ENCODE measurements at regions not wholly inside any gene's neighbourhood (a gene's known extent, or its start where the extent isn't known, plus 50 kb on each side); places are given as distances from the start of the nearest gene placed in this dataset.
"Not testable (repeated sequence)": the region's sequence is repeated elsewhere in the genome, so short reads cannot be mapped to it uniquely, and the experiment has no call there.

DNA sequence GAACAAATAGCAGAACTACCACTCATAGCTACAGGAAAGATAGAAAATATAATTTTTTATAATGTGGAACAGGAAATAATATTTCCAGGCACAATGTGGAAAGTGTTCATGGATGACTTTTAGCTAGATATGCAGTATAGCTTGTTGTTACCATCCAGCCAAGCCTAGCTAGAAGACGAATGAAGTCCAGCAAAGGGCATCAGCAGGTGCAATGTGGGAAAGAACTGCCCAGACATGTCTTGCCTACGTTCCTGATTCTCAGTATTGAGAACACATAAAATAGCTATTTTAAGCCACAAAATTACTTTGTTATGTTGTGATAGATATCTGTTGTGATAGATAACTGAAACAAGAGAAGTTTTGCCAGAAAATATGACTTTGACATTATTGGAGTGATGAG is 1690.0 kb upstream of the LRRTM3 start:
- ChIA-PET POLR2A (ENCODE audit: low non-redundant PET) (no interaction called here), CTCF (interaction anchor here (0.5 to 0.7 kb wide), 3 partner anchors 337 to 1615 kb away, joined by 3 to 4 read pairs (median 3); no protein-coding TSS in a partner anchor)
- DNase-seq (ENCODE audit: low spot score) = no peak
- no peak overlapping the region for H3K27ac ChIP-seq
- TF ChIP-seq, protein P1, sequence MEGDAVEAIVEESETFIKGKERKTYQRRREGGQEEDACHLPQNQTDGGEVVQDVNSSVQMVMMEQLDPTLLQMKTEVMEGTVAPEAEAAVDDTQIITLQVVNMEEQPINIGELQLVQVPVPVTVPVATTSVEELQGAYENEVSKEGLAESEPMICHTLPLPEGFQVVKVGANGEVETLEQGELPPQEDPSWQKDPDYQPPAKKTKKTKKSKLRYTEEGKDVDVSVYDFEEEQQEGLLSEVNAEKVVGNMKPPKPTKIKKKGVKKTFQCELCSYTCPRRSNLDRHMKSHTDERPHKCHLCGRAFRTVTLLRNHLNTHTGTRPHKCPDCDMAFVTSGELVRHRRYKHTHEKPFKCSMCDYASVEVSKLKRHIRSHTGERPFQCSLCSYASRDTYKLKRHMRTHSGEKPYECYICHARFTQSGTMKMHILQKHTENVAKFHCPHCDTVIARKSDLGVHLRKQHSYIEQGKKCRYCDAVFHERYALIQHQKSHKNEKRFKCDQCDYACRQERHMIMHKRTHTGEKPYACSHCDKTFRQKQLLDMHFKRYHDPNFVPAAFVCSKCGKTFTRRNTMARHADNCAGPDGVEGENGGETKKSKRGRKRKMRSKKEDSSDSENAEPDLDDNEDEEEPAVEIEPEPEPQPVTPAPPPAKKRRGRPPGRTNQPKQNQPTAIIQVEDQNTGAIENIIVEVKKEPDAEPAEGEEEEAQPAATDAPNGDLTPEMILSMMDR (conservative IDR thresholded peaks at IDR 0.05; ENCODE audit: low read depth) = no peak

DNA sequence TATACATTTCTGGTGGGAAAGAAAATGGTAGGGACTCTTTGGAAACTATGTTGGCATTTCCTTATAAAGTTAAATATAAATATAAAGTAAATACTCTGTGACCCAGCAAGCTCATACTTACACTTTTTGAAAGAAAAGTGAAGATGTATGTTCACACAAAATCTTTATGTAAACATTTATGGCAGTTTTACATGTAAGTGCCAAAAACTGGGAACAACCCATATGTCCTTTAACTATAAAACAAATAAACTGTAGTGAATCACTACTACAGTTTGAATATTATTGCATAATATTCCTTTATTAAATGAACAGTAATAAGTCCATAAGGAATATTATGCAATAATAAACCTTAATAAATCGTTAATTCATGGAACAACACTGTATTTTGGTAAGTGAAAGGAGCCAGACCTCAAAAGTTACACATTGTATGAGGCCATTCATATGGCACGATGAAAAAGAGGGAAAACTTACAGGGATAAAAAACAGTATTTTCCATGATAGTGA is 1660.3 kb upstream of the LRRTM3 start:
- no peak overlapping the region for H3K27ac ChIP-seq
- ChIA-PET POLR2A (ENCODE audit: low non-redundant PET) (no interaction called here), CTCF (no interaction called here)
- TF ChIP-seq, protein P1 (conservative IDR thresholded peaks at IDR 0.05; ENCODE audit: low read depth) = no peak
- DNase-seq (ENCODE audit: low spot score) = no peak

DNA sequence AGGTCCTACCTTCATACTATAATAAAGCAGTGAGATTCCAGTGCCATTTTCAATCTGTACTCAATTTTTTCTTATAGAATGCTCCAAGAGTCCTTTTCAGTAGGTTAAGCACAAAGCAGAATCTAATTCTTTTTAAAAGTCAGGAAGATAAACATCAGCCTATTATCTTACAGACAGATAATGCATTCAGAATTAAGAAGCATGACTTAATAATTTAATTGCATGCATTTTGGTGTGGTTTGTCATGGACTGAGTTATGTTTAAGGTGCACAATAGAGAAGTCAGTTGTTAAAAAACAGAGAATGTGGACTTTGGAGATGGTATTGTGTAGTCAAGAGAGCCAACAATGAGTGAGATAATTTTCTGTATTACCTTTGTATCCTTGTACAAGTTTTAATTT is 1656.3 kb upstream of the LRRTM3 start:
- H3K27ac ChIP-seq; DNase-seq (ENCODE audit: low spot score); CTCF ChIA-PET; POLR2A ChIA-PET (ENCODE audit: low non-redundant PET): not testable (repeated sequence)

DNA sequence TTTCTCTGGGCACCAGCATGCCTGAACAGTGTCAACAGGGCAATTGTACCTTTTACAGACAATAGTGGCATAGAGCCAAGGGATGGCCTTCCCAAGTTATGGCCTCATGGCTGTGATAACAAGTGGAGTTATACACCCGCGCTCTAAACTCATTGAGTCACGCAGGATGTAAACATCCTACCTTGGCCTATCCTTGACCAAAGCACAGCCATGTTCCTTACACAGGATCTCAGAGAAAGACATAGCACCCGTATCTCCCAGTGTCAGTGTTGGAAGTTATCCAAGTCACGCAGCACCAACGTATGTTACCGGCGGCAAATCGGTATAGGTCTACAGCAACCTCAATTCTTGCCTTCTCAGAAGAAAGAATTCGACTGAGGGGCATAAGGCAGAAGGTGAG is 1654.9 kb upstream of the LRRTM3 start:
- POLR2A ChIA-PET (ENCODE audit: low non-redundant PET) = no interaction called here
- H3K27ac ChIP-seq = no peak overlapping the region
- CTCF ChIA-PET = no interaction called here
- TF ChIP-seq, protein P1 (conservative IDR thresholded peaks at IDR 0.05; ENCODE audit: low read depth) = no peak
- no peak for DNase-seq (ENCODE audit: low spot score)

DNA sequence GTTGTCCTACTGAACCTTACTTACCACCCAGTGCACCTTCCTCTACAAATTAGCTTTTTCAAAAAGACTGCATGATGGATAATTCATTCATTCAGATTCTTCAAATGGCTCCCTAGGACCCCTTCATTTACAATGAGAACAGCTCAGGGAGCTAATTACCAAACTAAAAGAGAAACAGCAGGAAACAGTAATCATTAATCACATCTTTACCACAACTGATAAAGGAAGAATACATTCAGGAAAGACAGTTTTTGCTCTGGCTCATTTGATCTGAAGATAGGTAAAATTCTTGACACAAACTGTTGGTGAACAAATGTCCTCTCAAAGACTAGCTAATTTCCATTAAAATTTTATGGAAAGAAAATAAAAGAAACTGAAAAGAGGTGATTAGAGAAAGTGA is 1652.7 kb upstream of the LRRTM3 start:
- ChIA-PET CTCF (interaction anchor here (0.6 kb wide), 1 partner anchor 13 kb away, joined by 4 read pairs; no protein-coding TSS in a partner anchor), POLR2A (ENCODE audit: low non-redundant PET) (no interaction called here)
- TF ChIP-seq, protein P1 (conservative IDR thresholded peaks at IDR 0.05; ENCODE audit: low read depth) = no peak
- no peak for DNase-seq (ENCODE audit: low spot score)
- H3K27ac ChIP-seq = no peak overlapping the region

DNA sequence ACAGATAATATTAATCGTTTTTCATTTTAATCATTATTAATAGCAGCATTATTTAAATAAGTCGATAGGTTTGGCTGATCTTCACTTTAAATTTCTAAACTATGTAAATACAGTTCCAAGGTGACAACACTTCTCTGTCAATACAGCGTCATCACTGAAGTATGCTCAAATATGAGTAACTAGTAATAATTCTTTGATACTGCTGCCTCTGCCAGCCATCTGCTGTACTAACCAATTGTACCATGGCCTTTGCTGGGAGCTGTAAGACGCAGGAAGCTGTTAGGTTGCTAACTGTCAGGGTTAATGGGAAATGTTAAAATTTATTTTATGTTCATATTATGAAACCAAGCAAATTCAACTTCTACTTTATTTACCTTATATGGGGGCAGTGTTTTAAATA is 1650.5 kb upstream of the LRRTM3 start:
- no peak for DNase-seq (ENCODE audit: low spot score)
- TF ChIP-seq, protein P1 (conservative IDR thresholded peaks at IDR 0.05; ENCODE audit: low read depth) = no peak
- ChIA-PET POLR2A (ENCODE audit: low non-redundant PET) (no interaction called here), CTCF (interaction anchor here (0.5 kb wide), 1 partner anchor 593 kb away, joined by 4 read pairs; no protein-coding TSS in a partner anchor)
- H3K27ac ChIP-seq = no peak overlapping the region

DNA sequence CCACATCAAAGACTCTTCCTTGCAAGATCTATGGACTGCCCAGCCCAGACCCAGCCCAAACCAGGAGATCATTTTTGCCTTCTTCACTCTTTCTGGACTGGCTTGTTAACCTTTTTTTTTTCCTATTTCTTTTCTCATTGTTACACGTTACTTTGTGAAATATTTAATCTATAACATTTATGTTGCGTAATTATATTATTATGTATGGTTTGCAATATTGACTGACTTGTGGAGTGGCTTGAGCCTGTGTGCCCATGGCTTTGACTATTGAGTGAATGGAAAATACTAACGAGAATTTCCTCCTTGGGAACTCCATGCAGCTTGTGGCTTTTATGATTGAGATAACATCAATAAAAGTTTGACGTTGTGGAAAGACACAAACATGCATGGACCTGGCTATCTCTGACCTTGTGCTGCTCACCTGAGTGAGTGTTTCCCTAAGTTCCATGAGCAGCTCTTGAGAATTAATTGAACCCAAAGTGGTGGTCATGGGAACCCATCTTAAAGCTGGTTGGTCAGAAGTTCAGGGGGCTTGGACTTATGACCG is 1641.3 kb upstream of the LRRTM3 start:
- CTCF ChIA-PET = no interaction called here
- no peak for DNase-seq (ENCODE audit: low spot score)
- TF ChIP-seq, protein P1 (conservative IDR thresholded peaks at IDR 0.05; ENCODE audit: low read depth) = no peak
- no peak overlapping the region for H3K27ac ChIP-seq
- POLR2A ChIA-PET (ENCODE audit: low non-redundant PET) = no interaction called here

DNA sequence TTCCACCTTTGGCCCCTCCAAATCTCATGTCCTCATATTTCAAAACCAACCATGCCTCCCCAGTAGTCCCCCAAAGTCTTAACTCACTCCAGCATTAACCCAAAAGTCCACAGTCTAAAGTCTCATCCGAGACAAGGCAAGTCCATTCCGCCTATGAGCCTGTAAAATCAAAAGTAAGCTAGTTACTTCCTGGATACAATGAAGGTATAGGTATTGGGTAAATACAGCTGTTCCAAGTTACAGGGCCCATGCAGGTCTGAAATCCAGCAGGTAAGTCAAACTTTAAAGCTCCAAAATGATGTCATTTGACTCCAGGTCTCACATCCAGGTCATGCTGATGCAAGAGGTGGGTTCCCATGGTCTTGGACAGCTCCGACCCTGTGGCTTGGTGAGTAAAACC is 1640.1 kb upstream of the LRRTM3 start:
- POLR2A ChIA-PET (ENCODE audit: low non-redundant PET); DNase-seq (ENCODE audit: low spot score); H3K27ac ChIP-seq: not testable (repeated sequence)
- CTCF ChIA-PET = interaction anchor here (0.6 kb wide), 1 partner anchor 13 kb away, joined by 4 read pairs; no protein-coding TSS in a partner anchor

Data from RWPE1 (cell line).